VCaP (cell line): ENCODE measurements at regions not wholly inside any gene's neighbourhood (a gene's known extent, or its start where the extent isn't known, plus 50 kb on each side); places are given as distances from the start of the nearest gene placed in this dataset.

Experiments used
- H3K27ac ChIP-seq: fragments of 450-650 bp; 2 replicates; pipeline ENCODE4 v1.5.1; 2017
- CTCF ChIP-seq: fragments of 450-650 bp; conservative IDR thresholded peaks from 2 replicates; pipeline ENCODE4 v1.5.1; 2017; ENCODE audit warnings: mild to moderate bottlenecking, moderate library complexity

DNA sequence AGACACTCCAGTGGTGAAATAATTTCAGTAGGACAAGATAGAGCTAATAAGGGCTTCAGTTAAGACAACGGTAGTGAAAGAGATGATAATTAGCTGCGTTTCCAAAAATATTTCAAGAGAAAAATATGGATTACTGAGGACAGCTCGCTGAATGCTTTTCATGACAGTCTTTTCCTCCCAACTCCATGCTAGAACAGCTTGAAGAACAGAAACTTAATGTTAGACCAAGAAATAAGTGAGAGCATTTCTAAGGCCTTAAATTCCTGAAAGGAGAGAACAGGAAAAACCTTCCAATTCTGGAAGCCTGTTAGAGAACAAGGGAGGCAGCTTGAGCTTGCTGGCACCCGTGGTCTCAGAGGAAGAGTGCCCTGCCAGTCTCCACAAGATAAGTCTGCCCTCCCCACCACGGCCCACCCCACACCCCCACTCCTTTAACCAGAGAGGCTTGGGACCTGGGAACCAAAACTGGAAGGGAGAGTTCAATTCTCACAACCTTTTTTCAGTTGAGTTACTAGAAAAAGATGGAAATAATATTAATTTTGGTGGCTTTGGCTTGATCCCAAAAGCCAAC lies 1148.0 kb upstream of the CELF2 start:
- no peak for TF ChIP-seq CTCF
- H3K27ac ChIP-seq: no peak overlapping the region

- H3K27ac ChIP-seq: no peak overlapping the region
- no peak for TF ChIP-seq CTCF
Observed at GRCh38 chr10:9875353-9875752, 1142.3 kb upstream of the CELF2 start.

DNA sequence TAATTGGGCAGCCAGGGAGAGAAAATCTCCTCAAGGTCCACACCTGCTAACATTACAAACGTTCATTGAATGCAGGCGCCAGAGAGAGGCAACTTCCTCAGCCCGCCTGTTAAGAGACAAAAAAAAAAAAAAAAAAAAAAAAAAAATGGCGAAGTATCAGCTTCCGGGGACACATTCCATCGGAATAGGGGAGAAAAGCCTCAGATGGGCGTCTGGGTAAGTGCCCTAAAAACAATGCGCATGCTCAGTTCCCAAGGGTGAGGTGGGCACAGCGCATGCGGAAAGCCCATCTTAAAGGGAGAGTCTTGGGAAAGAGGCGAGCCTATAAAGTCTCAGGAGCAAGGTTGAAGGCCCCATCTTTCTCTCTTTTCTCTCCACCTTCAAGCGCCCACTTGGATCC lies 1139.7 kb upstream of the CELF2 start:
- no peak for TF ChIP-seq CTCF

DNA sequence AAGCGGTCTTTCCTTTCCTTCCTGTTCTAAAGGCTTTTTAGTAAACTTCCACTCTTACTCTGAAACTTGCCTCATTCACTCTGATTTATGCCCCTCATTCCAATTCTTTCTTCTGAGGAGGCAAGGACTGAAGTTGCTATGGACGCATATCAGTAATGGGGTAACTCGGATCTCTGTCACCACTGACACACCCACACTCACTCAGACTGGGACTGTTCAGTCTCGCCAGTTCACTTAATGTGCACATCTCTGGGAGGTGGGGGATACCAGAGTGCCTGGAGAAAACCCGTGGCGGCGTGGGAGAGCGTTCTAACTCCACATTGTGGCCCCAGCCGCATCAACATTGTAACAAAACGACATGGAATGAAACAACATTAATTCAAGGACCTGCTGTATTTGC lies 1139.3 kb upstream of the CELF2 start:
- no peak for TF ChIP-seq CTCF
- H3K27ac ChIP-seq: no peak overlapping the region

More for the DNA sequence above, 1139.7 kb upstream of the CELF2 start:
- H3K27ac ChIP-seq: no peak overlapping the region

- TF ChIP-seq CTCF: no peak
Observed at GRCh38 chr10:9885761-9886160, 1131.9 kb upstream of the CELF2 start.

DNA sequence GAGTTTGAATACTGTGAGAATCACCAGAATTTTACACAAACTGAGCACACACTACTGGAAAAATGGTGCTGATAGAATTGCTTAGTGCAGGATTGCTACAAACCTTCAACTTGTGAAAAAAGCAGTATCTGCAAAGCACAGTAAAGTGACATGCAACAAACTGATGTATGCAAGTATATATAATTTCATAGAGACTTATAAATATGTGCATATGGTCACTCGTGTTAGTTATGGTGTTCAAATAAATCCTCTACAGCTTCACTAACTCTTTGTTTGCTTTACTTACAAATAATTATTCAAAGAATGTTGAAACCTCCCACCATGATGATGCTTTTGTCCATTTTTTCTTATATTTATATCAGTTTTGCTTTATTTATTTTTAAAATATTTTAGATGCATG lies 1130.9 kb upstream of the CELF2 start:
- TF ChIP-seq CTCF: no peak
- no peak overlapping the region for H3K27ac ChIP-seq

More at GRCh38 chr10:9885761-9886160, 1131.9 kb upstream of the CELF2 start:
- no peak overlapping the region for H3K27ac ChIP-seq

- TF ChIP-seq CTCF: no peak
- H3K27ac ChIP-seq: no peak overlapping the region
Observed at GRCh38 chr10:9895453-9895852, 1122.2 kb upstream of the CELF2 start.
